HAP-1 (cell line): ENCODE measurements at regions not wholly inside any gene's neighbourhood (a gene's known extent, or its start where the extent isn't known, plus 50 kb on each side); places are given as distances from the start of the nearest gene placed in this dataset.

Experiments used
- DNase-seq, 2 experiments: peaks; one replicate each; pipeline ENCODE4 v3.0.0-alpha.2; 2016 to 2020; ENCODE audit warnings: low spot score in 2 of 2
- H3K27me3 ChIP-seq: fragments of 250-450 bp; sonication (Bioruptor Pico); 2 replicates; pipeline ENCODE4 v1.5.1; 2020; ENCODE audit warnings: low read depth, mild to moderate bottlenecking, moderate library complexity
- H3K36me3 ChIP-seq: fragments of 250-450 bp; sonication (Bioruptor Pico); replicated peaks from 2 replicates; pipeline ENCODE4 v1.5.1; 2020; ENCODE audit warnings: mild to moderate bottlenecking
- H3K4me1 ChIP-seq: fragments of 250-450 bp; sonication (Bioruptor Pico); 2 replicates; pipeline ENCODE4 v1.5.1; 2020; ENCODE audit warnings: mild to moderate bottlenecking
- H3K4me3 ChIP-seq: fragments of 250-450 bp; sonication (Bioruptor Pico); 2 replicates; pipeline ENCODE4 v1.5.1; 2020; ENCODE audit warnings: mild to moderate bottlenecking, moderate library complexity
- H3K9me3 ChIP-seq: fragments of 250-450 bp; sonication (Bioruptor Pico); 2 replicates; pipeline ENCODE4 v1.5.1; 2020; ENCODE audit warnings: mild to moderate bottlenecking, moderate library complexity
- in situ Hi-C: fragments of 300-500 bp; cut with MboI; formaldehyde crosslinking; loops from 3 replicates; pipeline ENCODE4 v1.14.3; 2020; ENCODE audit warnings: low sequenced_read_pairs, inconsistent platforms, mixed read lengths

- in situ Hi-C loops: no loop called here
- Histone ChIP-seq H3K4me1 (no peaks in the 10 kb centered on the region), H3K27me3 (no peaks in the 10 kb centered on the region), H3K4me3 (no peak overlapping the region), H3K9me3 (no peaks in the 10 kb centered on the region), H3K36me3 (no peaks in the 10 kb centered on the region)
- DNase-seq: no peak
Measured at GRCh38 chr10:110434489-110435096, 63.1 kb upstream of the DUSP5 start.

DNA sequence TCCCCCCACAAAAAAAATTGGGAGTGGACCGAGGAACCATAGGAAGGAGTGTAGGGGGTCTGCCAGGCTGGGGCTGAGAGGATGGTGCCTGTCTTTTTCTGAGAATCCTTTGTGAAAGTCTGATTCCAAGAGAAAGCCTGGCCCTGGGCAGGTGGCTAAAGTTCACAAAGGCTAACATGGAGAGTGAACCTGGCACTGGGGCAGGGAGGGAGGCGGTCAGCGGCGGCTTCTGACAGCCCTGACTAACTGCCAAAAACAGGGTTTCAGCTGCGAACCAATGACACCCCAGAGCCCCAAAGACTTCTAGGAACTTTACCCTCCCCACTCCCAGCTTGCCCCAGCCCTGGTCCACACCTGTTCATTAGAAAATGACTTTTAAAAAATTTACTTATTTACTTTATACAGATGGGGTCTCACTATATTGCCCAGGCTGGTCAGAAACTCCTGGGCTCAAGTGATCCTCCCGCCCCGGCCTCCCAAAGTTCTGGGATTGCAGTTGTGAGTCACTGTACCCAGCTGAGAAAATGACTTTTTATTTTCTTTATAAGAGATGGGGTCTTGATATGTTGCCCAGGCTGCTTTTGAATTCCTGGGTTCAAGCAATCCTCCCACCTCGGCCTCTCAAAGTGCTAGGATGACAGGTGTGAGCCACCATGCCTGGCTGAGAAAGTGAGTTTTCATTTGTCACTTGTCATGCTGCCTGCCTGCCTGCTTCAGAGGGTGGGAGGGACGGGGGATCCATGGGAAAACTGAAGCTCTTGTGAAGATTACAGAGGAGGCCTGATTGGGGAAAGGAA lies 61.0 kb upstream of the DUSP5 start:
- no peaks in the 10 kb centered on the region for H3K9me3 ChIP-seq
- no peak for DNase-seq
- no peak overlapping the region for H3K4me3 ChIP-seq
- no peaks in the 10 kb centered on the region for H3K36me3 ChIP-seq
- no peaks in the 10 kb centered on the region for H3K27me3 ChIP-seq
- in situ Hi-C loops: no loop called here
- no peaks in the 10 kb centered on the region for H3K4me1 ChIP-seq

DNA sequence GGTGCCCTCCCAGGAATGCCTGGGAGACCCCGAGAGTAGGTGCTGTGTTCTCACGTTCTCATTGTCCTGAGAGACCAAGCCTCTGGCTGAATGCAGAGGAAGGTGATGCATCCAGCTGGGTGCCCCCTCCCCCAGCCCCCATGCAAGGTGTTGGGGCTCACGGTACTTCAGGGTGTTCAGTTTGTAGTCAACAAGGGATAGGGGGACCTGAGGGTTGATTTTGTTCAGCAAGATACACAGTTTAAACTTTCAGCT lies 60.4 kb upstream of the DUSP5 start:
- no peaks in the 10 kb centered on the region for H3K9me3 ChIP-seq
- DNase-seq: no peak

DNA sequence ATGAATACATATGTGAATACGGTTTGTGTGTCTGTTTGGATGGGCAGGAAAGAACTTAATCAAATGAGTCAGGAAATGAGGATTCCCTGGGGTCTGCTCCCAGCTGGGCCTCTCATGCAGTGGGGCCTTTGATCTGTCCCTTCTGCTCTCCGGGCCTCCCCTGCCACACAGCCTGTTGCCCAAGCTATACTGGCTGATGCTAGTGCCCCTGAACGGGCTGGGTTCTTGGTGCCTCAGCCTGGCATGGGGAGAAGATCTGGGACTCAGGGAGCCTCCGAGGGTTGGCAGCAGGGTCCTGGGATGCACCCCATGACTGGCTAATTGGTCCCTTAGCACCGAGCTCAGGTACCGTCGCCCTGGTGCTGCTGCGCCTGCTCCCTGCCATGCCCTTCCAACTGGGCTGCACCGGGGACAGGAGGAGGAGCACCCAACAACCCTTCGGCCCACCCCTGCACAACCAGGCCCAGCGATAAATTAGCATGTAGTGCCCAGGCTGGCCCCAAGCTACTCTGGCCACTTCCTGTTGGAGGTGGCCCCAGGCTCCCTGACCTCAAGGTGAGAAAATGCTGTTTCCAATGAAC lies 59.9 kb upstream of the DUSP5 start:
- in situ Hi-C loops: no loop called here
- Histone ChIP-seq H3K4me1 (no peaks in the 10 kb centered on the region), H3K36me3 (no peaks in the 10 kb centered on the region), H3K27me3 (no peaks in the 10 kb centered on the region), H3K4me3 (no peak overlapping the region), H3K9me3 (no peaks in the 10 kb centered on the region)
- no peak for DNase-seq

More for the DNA sequence above, 60.4 kb upstream of the DUSP5 start:
- H3K4me3 ChIP-seq: no peak overlapping the region
- no peaks in the 10 kb centered on the region for H3K36me3 ChIP-seq
- no peaks in the 10 kb centered on the region for H3K27me3 ChIP-seq
- in situ Hi-C loops: no loop called here
- no peaks in the 10 kb centered on the region for H3K4me1 ChIP-seq

GRCh38 chr10:110442746-110443145 lies 55.0 kb upstream of the DUSP5 start:
- H3K9me3 ChIP-seq: no peaks in the 10 kb centered on the region
- DNase-seq: no peak
- in situ Hi-C loops: no loop called here

GRCh38 chr10:110443239-110444003 lies 54.3 kb upstream of the DUSP5 start:
- DNase-seq: no peak
- H3K4me3 ChIP-seq: no peak overlapping the region
- in situ Hi-C loops: no loop called here
- H3K27me3 ChIP-seq: no peaks in the 10 kb centered on the region; the same call in 1 of the 2 replicates
- no peaks in the 10 kb centered on the region for H3K4me1 ChIP-seq
- no peaks in the 10 kb centered on the region for H3K36me3 ChIP-seq
- no peaks in the 10 kb centered on the region for H3K9me3 ChIP-seq

More at GRCh38 chr10:110442746-110443145, 55.0 kb upstream of the DUSP5 start:
- Histone ChIP-seq H3K27me3 (no peaks in the 10 kb centered on the region), H3K4me1 (no peaks in the 10 kb centered on the region), H3K4me3 (no peak overlapping the region), H3K36me3 (no peaks in the 10 kb centered on the region)

GRCh38 chr10:110444004-110444337 lies 53.7 kb upstream of the DUSP5 start:
- no peaks in the 10 kb centered on the region for H3K9me3 ChIP-seq
- in situ Hi-C loops: no loop called here
- no peak overlapping the region for H3K4me3 ChIP-seq
- H3K27me3 ChIP-seq: no peaks in the 10 kb centered on the region; the same call in 1 of the 2 replicates
- no peak for DNase-seq
- H3K36me3 ChIP-seq: no peaks in the 10 kb centered on the region
- no peaks in the 10 kb centered on the region for H3K4me1 ChIP-seq

DNA sequence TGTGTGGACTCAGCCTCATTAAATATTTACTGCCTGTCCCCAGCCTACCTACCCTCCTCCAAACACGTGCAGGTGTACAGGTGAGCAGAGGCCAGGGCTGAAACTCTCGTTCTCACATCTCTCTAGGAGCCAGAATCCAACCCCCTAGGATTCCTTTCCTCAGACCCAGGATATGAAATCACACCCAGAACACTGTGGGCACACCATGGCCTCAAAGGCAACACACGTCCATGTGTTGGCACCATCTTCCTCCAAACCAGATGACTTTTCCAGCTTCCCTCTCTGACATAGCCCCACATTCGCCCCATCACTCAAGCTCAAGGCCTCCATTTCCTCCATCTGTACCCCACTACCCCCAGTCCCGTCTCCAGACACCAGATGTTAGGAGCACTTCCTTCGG lies 51.8 kb upstream of the DUSP5 start:
- in situ Hi-C loops: no loop called here
- Histone ChIP-seq H3K4me3 (no peak overlapping the region), H3K36me3 (no peaks in the 10 kb centered on the region), H3K4me1 (no peaks in the 10 kb centered on the region), H3K9me3 (no peaks in the 10 kb centered on the region), H3K27me3 (peaks cover 9% of the 10 kb centered on the region)
- no peak for DNase-seq

DNA sequence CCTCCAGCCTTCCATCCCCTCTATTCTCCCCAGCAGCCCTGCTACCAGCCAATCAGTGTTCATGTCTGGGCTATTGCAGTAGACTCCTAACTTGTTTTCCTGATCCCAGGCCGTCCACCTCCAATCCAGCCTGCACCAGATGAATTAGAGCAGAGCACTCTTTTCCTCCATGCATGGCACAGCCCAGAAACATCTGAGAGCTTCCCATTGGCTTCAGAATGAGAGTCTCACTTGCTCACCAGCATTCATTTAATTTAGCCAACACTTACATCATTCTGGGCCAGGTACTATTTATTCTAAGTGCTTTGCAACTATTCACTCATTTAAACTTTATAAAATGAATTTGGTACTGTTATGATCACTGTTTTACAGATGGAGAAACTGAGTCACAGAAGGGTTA lies 51.4 kb upstream of the DUSP5 start:
- in situ Hi-C loops: no loop called here
- H3K4me3 ChIP-seq: no peak overlapping the region
- H3K27me3 ChIP-seq: peaks cover 9% of the 10 kb centered on the region

GRCh38 chr10:110446954-110447608 lies 50.6 kb upstream of the DUSP5 start:
- Histone ChIP-seq H3K4me3 (no peak overlapping the region), H3K27me3 (peaks cover 10% of the 10 kb centered on the region), H3K9me3 (no peaks in the 10 kb centered on the region), H3K4me1 (no peaks in the 10 kb centered on the region), H3K36me3 (no peaks in the 10 kb centered on the region)
- in situ Hi-C loops: no loop called here
- DNase-seq: no peak

More for the DNA sequence above, 51.4 kb upstream of the DUSP5 start:
- Histone ChIP-seq H3K4me1 (no peaks in the 10 kb centered on the region), H3K9me3 (no peaks in the 10 kb centered on the region), H3K36me3 (no peaks in the 10 kb centered on the region)
- no peak for DNase-seq

GRCh38 chr10:110447886-110448285 lies 49.8 kb upstream of the DUSP5 start:
- no peaks in the 10 kb centered on the region for H3K9me3 ChIP-seq

More at GRCh38 chr10:110447886-110448285, 49.8 kb upstream of the DUSP5 start:
- Histone ChIP-seq H3K27me3 (peaks cover 13% of the 10 kb centered on the region), H3K4me1 (peaks cover 3% of the 10 kb centered on the region; the same call in 1 of the 2 replicates), H3K4me3 (no peak overlapping the region), H3K36me3 (no peaks in the 10 kb centered on the region)
- DNase-seq: no peak
- in situ Hi-C loops: no loop called here
